OCI-LY3 (cell line): ENCODE measurements at regions not wholly inside any gene's neighbourhood (a gene's known extent, or its start where the extent isn't known, plus 50 kb on each side); places are given as distances from the start of the nearest gene placed in this dataset.

Experiments used
- H2AFZ ChIP-seq: fragments of 200-600, 300-600 bp; shearing (Covaris generic); 2 replicates; pipeline ENCODE4 v1.6.0; 2014; ENCODE audit warnings: antibody characterized with exemption, low read depth, low read length
- H3K27ac ChIP-seq: fragments of 200-600, 300-600 bp; sonication (generic); 2 replicates; pipeline ENCODE4 v1.5.1; 2014; ENCODE audit warnings: mild to moderate bottlenecking, low read length, moderate library complexity, mixed read lengths
- H3K27me3 ChIP-seq: fragments of 200-600, 300-600 bp; sonication (generic); 2 replicates; pipeline ENCODE4 v1.6.1; 2014; ENCODE audit warnings: low read depth, low read length, mixed read lengths
- H3K36me3 ChIP-seq: fragments of 200-600, 300-600 bp; sonication (generic); replicated peaks from 2 replicates; pipeline ENCODE3; 2014; ENCODE audit warnings: low read depth, low read length, mixed read lengths
- H3K4me1 ChIP-seq: fragments of 300-600, 200-600 bp; sonication (generic); 2 replicates; pipeline ENCODE4 v1.6.1; 2014; ENCODE audit warnings: low read length, mixed read lengths
- H3K4me2 ChIP-seq: fragments of 200-600, 300-600 bp; sonication (generic); 2 replicates; pipeline ENCODE4 v1.6.1; 2014; ENCODE audit warnings: low read length, mixed read lengths
- H3K4me3 ChIP-seq: fragments of 300-600, 200-600 bp; sonication (generic); 2 replicates; pipeline ENCODE4 v1.5.1; 2014; ENCODE audit warnings: antibody characterized with exemption, mild to moderate bottlenecking, low read length, moderate library complexity
- H3K79me2 ChIP-seq: fragments of 300-600, 200-600 bp; shearing (Covaris generic); 2 replicates; pipeline ENCODE4 v1.6.1; 2014; ENCODE audit warnings: mild to moderate bottlenecking, low read length, mixed read lengths
- H3K9ac ChIP-seq: fragments of 300-600, 200-600 bp; shearing (Covaris generic); 2 replicates; pipeline ENCODE4 v1.6.0; 2014; ENCODE audit warnings: mild to moderate bottlenecking, low read length, moderate library complexity
- H3K9me3 ChIP-seq: fragments of 200-600, 300-600 bp; shearing (Covaris generic); 2 replicates; pipeline ENCODE4 v1.6.1; 2014; ENCODE audit warnings: low read length, mixed read lengths; ENCODE audit not compliant: insufficient read depth
- H4K20me1 ChIP-seq: fragments of 200-600, 300-600 bp; sonication (generic); 2 replicates; pipeline ENCODE4 v1.6.1; 2016; ENCODE audit warnings: low read length, mixed read lengths; ENCODE audit not compliant: insufficient read depth
- EZH2phosphoT487 ChIP-seq: fragments of 200-600 bp; shearing (Covaris generic); IDR thresholded peaks from 2 replicates; pipeline ENCODE4 v1.6.1; 2018; ENCODE audit warnings: antibody characterized with exemption, mixed run types, low read depth
- TF ChIP-seq, protein P1 (sequence below): fragments of 200-600, 300-600 bp; sonication (generic); IDR thresholded peaks from 2 replicates; pipeline ENCODE4 v1.5.1; 2014; ENCODE audit warnings: antibody characterized with exemption, low read length, low read depth

DNA sequence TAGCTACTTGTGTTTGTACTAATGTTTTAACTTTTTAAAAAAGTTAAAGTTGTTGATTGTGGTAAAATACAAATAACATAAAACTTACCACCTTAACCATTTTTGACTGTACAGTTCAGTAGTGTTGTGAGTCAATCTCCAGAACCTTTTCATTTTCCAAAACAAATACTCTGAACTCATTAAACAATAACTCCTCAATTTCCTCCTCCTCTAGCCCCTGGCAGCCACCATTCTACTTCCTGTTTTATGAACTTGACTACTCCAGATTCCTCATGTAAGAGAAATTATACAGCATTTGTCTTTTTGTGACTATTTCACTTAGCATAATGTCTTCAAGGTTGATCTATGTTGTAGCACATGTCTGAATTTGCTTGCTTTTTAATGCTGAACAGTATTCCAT is 299.1 kb upstream of the AMIGO2 start:
- no peaks in the 10 kb centered on the region for H3K27me3 ChIP-seq
- H3K9ac ChIP-seq, result no peak overlapping the region
- H3K79me2 ChIP-seq, result no peaks in the 10 kb centered on the region
- no peaks in the 10 kb centered on the region for H4K20me1 ChIP-seq
- peaks cover 30% of the 10 kb centered on the region for H3K4me1 ChIP-seq
- no peak overlapping the region for H3K4me3 ChIP-seq
- TF ChIP-seq, protein P1, sequence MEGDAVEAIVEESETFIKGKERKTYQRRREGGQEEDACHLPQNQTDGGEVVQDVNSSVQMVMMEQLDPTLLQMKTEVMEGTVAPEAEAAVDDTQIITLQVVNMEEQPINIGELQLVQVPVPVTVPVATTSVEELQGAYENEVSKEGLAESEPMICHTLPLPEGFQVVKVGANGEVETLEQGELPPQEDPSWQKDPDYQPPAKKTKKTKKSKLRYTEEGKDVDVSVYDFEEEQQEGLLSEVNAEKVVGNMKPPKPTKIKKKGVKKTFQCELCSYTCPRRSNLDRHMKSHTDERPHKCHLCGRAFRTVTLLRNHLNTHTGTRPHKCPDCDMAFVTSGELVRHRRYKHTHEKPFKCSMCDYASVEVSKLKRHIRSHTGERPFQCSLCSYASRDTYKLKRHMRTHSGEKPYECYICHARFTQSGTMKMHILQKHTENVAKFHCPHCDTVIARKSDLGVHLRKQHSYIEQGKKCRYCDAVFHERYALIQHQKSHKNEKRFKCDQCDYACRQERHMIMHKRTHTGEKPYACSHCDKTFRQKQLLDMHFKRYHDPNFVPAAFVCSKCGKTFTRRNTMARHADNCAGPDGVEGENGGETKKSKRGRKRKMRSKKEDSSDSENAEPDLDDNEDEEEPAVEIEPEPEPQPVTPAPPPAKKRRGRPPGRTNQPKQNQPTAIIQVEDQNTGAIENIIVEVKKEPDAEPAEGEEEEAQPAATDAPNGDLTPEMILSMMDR, result no peak
- no peak for TF ChIP-seq EZH2phosphoT487
- peak overlapping the region; percentile 74 for H2AFZ ChIP-seq
- H3K36me3 ChIP-seq, result peaks cover 3% of the 10 kb centered on the region
- no peak overlapping the region for H3K4me2 ChIP-seq
- 0 out of 2 replicates have a peak, but pooled peaks cover 3% of the 10 kb centered on the region for H3K9me3 ChIP-seq
- H3K27ac ChIP-seq, result no peak overlapping the region

DNA sequence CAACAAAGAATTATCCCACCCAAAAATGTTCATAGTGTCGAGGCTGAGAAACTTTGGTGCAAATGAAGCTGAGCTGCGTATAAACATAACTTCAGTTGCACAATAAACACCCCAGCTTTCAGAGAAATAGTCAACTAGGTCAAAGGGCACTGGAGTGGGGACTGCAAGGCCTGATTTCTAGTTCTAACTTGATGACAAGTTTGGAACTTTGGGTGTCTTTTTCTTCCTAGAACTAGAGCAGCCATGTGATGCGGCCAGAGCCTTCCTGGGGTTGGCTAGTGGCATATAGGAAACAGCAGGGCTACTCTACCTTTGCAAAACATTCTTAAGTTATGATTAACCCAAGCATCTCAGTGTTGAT is 298.4 kb upstream of the AMIGO2 start:
- H3K4me1 ChIP-seq, result peaks cover 23% of the 10 kb centered on the region
- H3K9ac ChIP-seq, result no peak overlapping the region
- TF ChIP-seq, protein P1, result no peak
- TF ChIP-seq EZH2phosphoT487, result no peak
- no peaks in the 10 kb centered on the region for H3K27me3 ChIP-seq
- no peak overlapping the region for H3K27ac ChIP-seq
- no peaks in the 10 kb centered on the region for H4K20me1 ChIP-seq
- no peak overlapping the region for H3K4me2 ChIP-seq
- H3K4me3 ChIP-seq, result no peak overlapping the region
- H2AFZ ChIP-seq, result peak overlapping the region; percentile 74; the same call in 1 of the 2 replicates
- 0 out of 2 replicates have a peak, but pooled peaks cover 3% of the 10 kb centered on the region for H3K9me3 ChIP-seq
- H3K79me2 ChIP-seq, result no peaks in the 10 kb centered on the region
- peaks cover 4% of the 10 kb centered on the region for H3K36me3 ChIP-seq

DNA sequence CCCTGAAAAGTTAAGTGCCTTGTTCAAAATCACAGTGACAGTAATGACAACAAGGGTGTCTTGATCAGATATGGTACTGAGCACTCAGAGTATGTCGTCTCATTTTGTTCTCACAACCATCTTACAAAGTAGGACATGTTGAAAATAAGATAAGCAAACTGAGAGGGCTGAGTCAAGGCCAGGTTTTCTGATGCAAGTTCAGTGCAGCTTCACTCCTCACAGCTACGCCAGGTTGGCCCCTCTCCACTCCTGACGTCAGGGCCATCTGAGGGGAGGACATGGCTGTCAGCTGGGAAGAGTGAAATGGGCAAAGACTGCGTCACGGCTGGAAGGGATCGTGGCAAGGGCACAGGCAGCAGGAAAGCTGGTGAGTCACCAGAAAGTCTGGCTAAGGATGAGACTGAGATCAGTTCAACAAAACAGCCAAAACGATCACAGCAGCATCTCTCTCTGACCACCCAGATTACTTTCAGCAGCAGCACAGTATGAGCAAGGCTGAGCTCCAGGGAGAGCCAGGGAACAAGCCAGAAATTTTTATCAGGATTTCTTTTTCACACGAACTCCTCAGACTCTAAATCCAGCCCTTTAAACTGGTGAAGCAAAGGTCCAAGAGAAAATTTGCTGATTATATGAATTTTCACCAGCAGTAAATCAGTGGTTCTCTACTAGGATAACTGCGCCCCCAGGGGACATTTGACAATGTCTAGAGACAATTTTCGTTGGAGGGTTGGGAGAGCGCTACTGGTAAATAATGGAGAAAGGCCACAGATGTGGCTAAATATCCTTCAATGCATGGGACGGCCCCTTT is 297.9 kb upstream of the AMIGO2 start:
- no peak overlapping the region for H2AFZ ChIP-seq
- no peak overlapping the region for H3K4me3 ChIP-seq
- no peaks in the 10 kb centered on the region for H3K27me3 ChIP-seq
- no peak overlapping the region for H3K27ac ChIP-seq
- no peaks in the 10 kb centered on the region for H4K20me1 ChIP-seq
- no peak overlapping the region for H3K4me2 ChIP-seq
- no peak for TF ChIP-seq EZH2phosphoT487
- TF ChIP-seq, protein P1, result no peak
- H3K36me3 ChIP-seq, result peaks cover 4% of the 10 kb centered on the region
- H3K9ac ChIP-seq, result no peak overlapping the region
- H3K4me1 ChIP-seq, result peaks cover 17% of the 10 kb centered on the region
- H3K9me3 ChIP-seq, result 0 out of 2 replicates have a peak, but pooled peaks cover 3% of the 10 kb centered on the region
- no peaks in the 10 kb centered on the region for H3K79me2 ChIP-seq

DNA sequence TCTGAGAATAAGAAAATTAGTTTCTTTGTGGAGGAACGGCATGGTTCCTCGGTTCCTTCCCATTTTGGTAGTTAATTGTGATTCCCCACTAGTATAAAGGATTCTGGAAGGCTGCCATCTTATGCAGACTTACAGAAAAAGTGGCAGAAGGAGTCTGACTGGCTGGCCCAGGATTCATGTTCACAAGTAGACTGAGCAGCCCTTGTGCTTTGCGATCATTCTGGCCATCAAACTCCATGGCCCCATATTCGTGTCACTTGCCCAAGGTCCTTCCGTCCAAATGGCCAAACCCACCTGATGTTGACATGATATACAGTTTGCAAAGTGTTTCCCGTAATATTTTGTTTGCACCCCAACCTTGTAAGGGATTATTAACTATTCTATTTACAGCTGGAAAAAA is 297.2 kb upstream of the AMIGO2 start:
- no peak overlapping the region for H3K9ac ChIP-seq
- H3K27me3 ChIP-seq, result no peaks in the 10 kb centered on the region
- H3K4me3 ChIP-seq, result no peak overlapping the region
- peaks cover 4% of the 10 kb centered on the region for H3K36me3 ChIP-seq
- no peaks in the 10 kb centered on the region for H3K79me2 ChIP-seq
- H3K4me2 ChIP-seq, result no peak overlapping the region
- no peak overlapping the region for H2AFZ ChIP-seq
- peaks cover 11% of the 10 kb centered on the region for H3K4me1 ChIP-seq
- 0 out of 2 replicates have a peak, but pooled peaks cover 3% of the 10 kb centered on the region for H3K9me3 ChIP-seq
- no peaks in the 10 kb centered on the region for H4K20me1 ChIP-seq
- TF ChIP-seq, protein P1, result no peak
- TF ChIP-seq EZH2phosphoT487, result no peak
- H3K27ac ChIP-seq, result no peak overlapping the region
